ENCODE measurements at regions not wholly inside any gene's neighbourhood (a gene's known extent, or its start where the extent isn't known, plus 50 kb on each side); places are given as distances from the start of the nearest gene placed in this dataset.

- H3K27me3 ChIP-seq: no peaks in the 10 kb centered on the region
- no peaks in the 10 kb centered on the region for H3K4me1 ChIP-seq
- peaks cover 0 to 3% of the 10 kb centered on the region in 2 donors for H3K9me3 ChIP-seq
- H3K27ac ChIP-seq: no peak overlapping the region
- ATAC-seq (no peak), DNase-seq (no peak)
- no peaks in the 10 kb centered on the region for H3K36me3 ChIP-seq
- intact Hi-C loops (cut with DNase I): no loop called here
- H3K4me3 ChIP-seq: no peak overlapping the region
- no peak for TF ChIP-seq CTCF (IDR thresholded peaks at IDR 0.05)
These were observed 89.6 kb upstream of the TLE3 start for GRCh38 chr15:70187331-70187730.

GRCh38 chr15:70186152-70186551, 88.4 kb upstream of the TLE3 start:
- DNase-seq: no peak
- no peak overlapping the region for H3K4me3 ChIP-seq
- H3K36me3 ChIP-seq: no peaks in the 10 kb centered on the region
- H3K4me1 ChIP-seq: no peaks in the 10 kb centered on the region
- no peak for ATAC-seq
- H3K27ac ChIP-seq: no peak overlapping the region
- no peaks in the 10 kb centered on the region for H3K9me3 ChIP-seq
- intact Hi-C loops (cut with DNase I): no loop called here
- TF ChIP-seq CTCF (IDR thresholded peaks at IDR 0.05): no peak
- H3K27me3 ChIP-seq: no peaks in the 10 kb centered on the region

- DNase-seq (no peak), ATAC-seq (no peak)
- Histone ChIP-seq H3K27me3 (no peaks in the 10 kb centered on the region), H3K9me3 (no peaks in the 10 kb centered on the region), H3K36me3 (no peaks in the 10 kb centered on the region), H3K4me3 (no peak overlapping the region), H3K4me1 (no peaks in the 10 kb centered on the region), H3K27ac (no peak overlapping the region)
- no peak for TF ChIP-seq CTCF (IDR thresholded peaks at IDR 0.05)
- intact Hi-C loops (cut with DNase I): no loop called here
These were observed 87.6 kb upstream of the TLE3 start for GRCh38 chr15:70185251-70185711.

GRCh38 chr15:70182858-70183695, 85.4 kb upstream of the TLE3 start:
- Histone ChIP-seq H3K27me3 (no peaks in the 10 kb centered on the region), H3K4me1 (no peaks in the 10 kb centered on the region), H3K27ac (no peak overlapping the region), H3K36me3 (no peaks in the 10 kb centered on the region), H3K4me3 (no peak overlapping the region), H3K9me3 (no peaks in the 10 kb centered on the region)
- ATAC-seq: no peak
- no peak for TF ChIP-seq CTCF (IDR thresholded peaks at IDR 0.05)
- intact Hi-C loops (cut with DNase I): no loop called here
- DNase-seq: no peak

- TF ChIP-seq CTCF (IDR thresholded peaks at IDR 0.05): no peak
- DNase-seq: no peak
- no peak overlapping the region for H3K4me3 ChIP-seq
These were observed 84.0 kb upstream of the TLE3 start for GRCh38 chr15:70181626-70182255.

More at GRCh38 chr15:70181626-70182255, 84.0 kb upstream of the TLE3 start:
- H3K27ac ChIP-seq: no peak overlapping the region
- no peak for ATAC-seq
- no peaks in the 10 kb centered on the region for H3K4me1 ChIP-seq
- no peaks in the 10 kb centered on the region for H3K27me3 ChIP-seq
- intact Hi-C loops (cut with DNase I): no loop called here
- no peaks in the 10 kb centered on the region for H3K9me3 ChIP-seq
- no peaks in the 10 kb centered on the region for H3K36me3 ChIP-seq
